LNCAP (cell line): ENCODE measurements at regions not wholly inside any gene's neighbourhood (a gene's known extent, or its start where the extent isn't known, plus 50 kb on each side); places are given as distances from the start of the nearest gene placed in this dataset.

ENCODE experiments used
- CTCF ChIP-seq: fragments of 450-650 bp; IDR thresholded peaks from 2 replicates; pipeline ENCODE4 v1.5.1; 2017; ENCODE audit warnings: mild to moderate bottlenecking

GRCh38 chr14:47857646-47858045, 182.2 kb upstream of the MDGA2 start:
- no peak for TF ChIP-seq CTCF

GRCh38 chr14:47852278-47852677, 176.9 kb upstream of the MDGA2 start:
- TF ChIP-seq CTCF = no peak

- no peak for TF ChIP-seq CTCF
Measured at GRCh38 chr14:47846008-47846407, 170.6 kb upstream of the MDGA2 start.

GRCh38 chr14:47843236-47843635, 167.8 kb upstream of the MDGA2 start:
- TF ChIP-seq CTCF = no peak

GRCh38 chr14:47833011-47833410, 157.6 kb upstream of the MDGA2 start:
- TF ChIP-seq CTCF = no peak

- no peak for TF ChIP-seq CTCF
Measured at GRCh38 chr14:47826809-47827208, 151.4 kb upstream of the MDGA2 start.

GRCh38 chr14:47822326-47822725, 146.9 kb upstream of the MDGA2 start:
- TF ChIP-seq CTCF = no peak

GRCh38 chr14:47821135-47821534, 145.7 kb upstream of the MDGA2 start:
- no peak for TF ChIP-seq CTCF
